PC-9 (cell line): ENCODE measurements at regions not wholly inside any gene's neighbourhood (a gene's known extent, or its start where the extent isn't known, plus 50 kb on each side); places are given as distances from the start of the nearest gene placed in this dataset.
A peak's percentile ranks its signal among the peaks of the same experiment; 100 is the strongest.

Experiments
- BruUV-seq: library from RNA; stranded (reverse); fragments of 400-500 nt; replicated peaks from 2 replicates; lab custom pipeline; 2021; lab: Mats Ljungman, UMichigan
- CTCF ChIA-PET: fragments of 300-600 bp; sonication (Branson Sonifier 250); formaldehyde crosslinking; loops from one replicate; lab custom pipeline; 2022; ENCODE audit warnings: antibody characterized with exemption; lab: Charles Lee
- POLR2A ChIA-PET: fragments of 300-600 bp; sonication (Branson Sonifier 250); formaldehyde crosslinking; loops from one replicate; lab custom pipeline; 2022; ENCODE audit warnings: antibody characterized with exemption; ENCODE audit not compliant: unreplicated experiment; lab: Charles Lee
- DNase-seq, 2 experiments: peaks; one replicate each; pipeline versions ENCODE4 v3.0.0 to v3.0.0-alpha.2; 2015 to 2022; ENCODE audit warnings: mixed read lengths in 1 of 2
- H2AFZ ChIP-seq: fragments of 200-600 bp; sonication (generic); 2 replicates; pipeline ENCODE4 v1.8.1; 2017; ENCODE audit warnings: antibody characterized with exemption
- H3F3A ChIP-seq: fragments of 200-600 bp; sonication (generic); 2 replicates; pipeline ENCODE4 v1.8.1; 2017; ENCODE audit warnings: antibody characterized with exemption, mild to moderate bottlenecking, low read depth; ENCODE audit not compliant: insufficient read depth
- H3K27ac ChIP-seq: fragments of 200-600 bp; sonication (generic); 2 replicates; pipeline ENCODE4 v1.6.1; 2016; ENCODE audit warnings: mixed run types
- H3K27me3 ChIP-seq: fragments of 200-600 bp; sonication (generic); 2 replicates; pipeline ENCODE4 v1.6.1; 2016; ENCODE audit warnings: low read depth, mixed run types; ENCODE audit not compliant: insufficient read depth
- H3K36me3 ChIP-seq: fragments of 200-600 bp; sonication (generic); 2 replicates; pipeline ENCODE4 v1.6.1; 2016; ENCODE audit warnings: low read depth, mixed run types
- H3K4me1 ChIP-seq: fragments of 200-600 bp; sonication (generic); replicated peaks from 2 replicates; pipeline ENCODE4 v1.6.1; 2016; ENCODE audit warnings: mixed run types; ENCODE audit not compliant: insufficient read depth
- H3K4me2 ChIP-seq: fragments of 200-600 bp; sonication (generic); 2 replicates; pipeline ENCODE4 v1.6.1; 2017; ENCODE audit warnings: mixed run types
- H3K4me3 ChIP-seq: fragments of 200-600 bp; sonication (generic); 2 replicates; pipeline ENCODE4 v1.6.1; 2016; ENCODE audit warnings: mixed run types
- H3K79me2 ChIP-seq: fragments of 200-600 bp; sonication (generic); 2 replicates; pipeline ENCODE4 v1.6.1; 2017; ENCODE audit warnings: low read depth, mixed run types
- H3K9me2 ChIP-seq: fragments of 200-600 bp; sonication (generic); 2 replicates; pipeline ENCODE4 v1.8.1; 2017; ENCODE audit warnings: mild to moderate bottlenecking; ENCODE audit not compliant: insufficient read depth
- H3K9me3 ChIP-seq: fragments of 200-600 bp; sonication (generic); 2 replicates; pipeline ENCODE4 v1.8.1; 2016; ENCODE audit warnings: low read depth; ENCODE audit not compliant: insufficient read depth
- H4K20me1 ChIP-seq: fragments of 200-600 bp; sonication (generic); 2 replicates; pipeline ENCODE4 v1.8.1; 2017; ENCODE audit not compliant: insufficient read depth
- CTCF ChIP-seq: fragments of 200-600 bp; sonication (generic); conservative IDR thresholded peaks from 2 replicates; pipeline ENCODE4 v1.6.1; 2017; ENCODE audit warnings: mixed run types, antibody characterized with exemption, mild to moderate bottlenecking, moderate library complexity
- EZH2 ChIP-seq: fragments of 200-600 bp; sonication (generic); IDR thresholded peaks from 2 replicates; pipeline ENCODE4 v1.8.0; 2017; ENCODE audit warnings: antibody characterized with exemption, low read depth
- intact Hi-C: fragments of 100-400 bp; cut with micrococcal nuclease; formaldehyde crosslinking; loops from one replicate; pipeline ENCODE4 v1.10.0; 2022; ENCODE audit not compliant: unreplicated experiment

- TF ChIP-seq CTCF (no peak), EZH2 (no peak)
- Histone ChIP-seq H3K4me2 (no peak overlapping the region), H2AFZ (no peak overlapping the region), H4K20me1 (no peaks in the 10 kb centered on the region), H3K4me3 (no peak overlapping the region), H3F3A (no peaks in the 10 kb centered on the region), H3K27ac (no peak overlapping the region), H3K9me3 (no peaks in the 10 kb centered on the region), H3K27me3 (peaks cover 21% of the 10 kb centered on the region), H3K9me2 (no peaks in the 10 kb centered on the region), H3K79me2 (no peaks in the 10 kb centered on the region), H3K4me1 (no peaks in the 10 kb centered on the region), H3K36me3 (no peaks in the 10 kb centered on the region)
- intact Hi-C loops: no loop called here
- ChIA-PET CTCF (no interaction called here), POLR2A (no interaction called here)
- no TSS peak for BruUV-seq
- DNase-seq: no peak
Observed at GRCh38 chr4:188232428-188232827, 93.2 kb downstream of the TRIML1 start.

GRCh38 chr4:188242041-188242440 is 102.8 kb downstream of the TRIML1 start:
- TF ChIP-seq EZH2 (no peak), CTCF (no peak)
- CTCF ChIA-PET: no interaction called here
- intact Hi-C loops: no loop called here
- Histone ChIP-seq H3K79me2 (no peaks in the 10 kb centered on the region), H2AFZ (no peak overlapping the region), H3K4me1 (no peaks in the 10 kb centered on the region), H3K36me3 (no peaks in the 10 kb centered on the region), H3K4me2 (no peak overlapping the region), H3K27ac (no peak overlapping the region), H3K9me2 (no peaks in the 10 kb centered on the region), H3K27me3 (peaks cover 11% of the 10 kb centered on the region), H4K20me1 (no peaks in the 10 kb centered on the region), H3K9me3 (no peaks in the 10 kb centered on the region), H3F3A (no peaks in the 10 kb centered on the region), H3K4me3 (no peak overlapping the region)
- BruUV-seq: no TSS peak
- no peak for DNase-seq
- POLR2A ChIA-PET: no interaction called here

DNA sequence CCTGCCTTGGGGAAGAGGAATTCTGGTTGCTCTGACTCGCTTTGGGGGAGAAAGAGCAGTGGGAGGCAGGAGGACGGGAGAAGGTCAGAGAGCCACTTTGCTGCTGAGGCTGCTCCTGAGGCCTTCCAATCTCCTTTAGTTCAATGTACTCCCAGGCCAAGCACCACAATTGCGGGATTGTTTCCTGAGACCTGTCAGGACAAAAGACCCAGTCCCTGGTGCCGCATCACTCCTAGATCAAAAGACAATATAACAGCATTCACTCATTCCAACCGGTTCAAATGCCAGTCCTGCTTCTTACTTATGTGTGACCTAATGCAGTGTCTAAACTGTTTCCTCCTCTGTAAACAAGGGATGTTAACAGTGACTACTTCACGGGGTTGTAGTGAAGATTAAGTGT is 106.4 kb downstream of the TRIML1 start:
- Histone ChIP-seq H3K27me3 (peaks cover 11% of the 10 kb centered on the region), H3K27ac (no peak overlapping the region), H3K4me1 (no peaks in the 10 kb centered on the region), H3K79me2 (no peaks in the 10 kb centered on the region), H4K20me1 (no peaks in the 10 kb centered on the region), H3K4me3 (no peak overlapping the region), H3K36me3 (no peaks in the 10 kb centered on the region), H2AFZ (no peak overlapping the region), H3K4me2 (no peak overlapping the region), H3K9me3 (no peaks in the 10 kb centered on the region), H3K9me2 (no peaks in the 10 kb centered on the region), H3F3A (no peaks in the 10 kb centered on the region)
- intact Hi-C loops: no loop called here
- POLR2A ChIA-PET: no interaction called here
- CTCF ChIA-PET: no interaction called here
- TF ChIP-seq EZH2: no peak
- no peak for DNase-seq
- no TSS peak for BruUV-seq

- Histone ChIP-seq H2AFZ (no peak overlapping the region), H3K9me3 (no peaks in the 10 kb centered on the region), H3K27ac (no peak overlapping the region), H3K79me2 (no peaks in the 10 kb centered on the region), H3K4me2 (no peak overlapping the region), H4K20me1 (no peaks in the 10 kb centered on the region), H3K4me3 (no peak overlapping the region), H3K27me3 (peaks cover 12% of the 10 kb centered on the region), H3K4me1 (no peaks in the 10 kb centered on the region), H3F3A (no peaks in the 10 kb centered on the region), H3K9me2 (no peaks in the 10 kb centered on the region), H3K36me3 (no peaks in the 10 kb centered on the region)
- ChIA-PET CTCF (no interaction called here), POLR2A (no interaction called here)
- no TSS peak for BruUV-seq
- DNase-seq: no peak
- intact Hi-C loops: no loop called here
- TF ChIP-seq CTCF: 0 out of 2 replicates have a peak, but pooled peaks have one; percentile 40
- no peak for TF ChIP-seq EZH2
Observed at GRCh38 chr4:188246488-188246887, 107.2 kb downstream of the TRIML1 start.
